SK-N-MC (cell line): ENCODE measurements at regions not wholly inside any gene's neighbourhood (a gene's known extent, or its start where the extent isn't known, plus 50 kb on each side); places are given as distances from the start of the nearest gene placed in this dataset.
A peak's percentile ranks its signal among the peaks of the same experiment; 100 is the strongest.

ENCODE experiments used
- DNase-seq: peaks from one replicate; pipeline ENCODE4 v3.0.0-alpha.2; 2011; ENCODE audit warnings: low read depth, low spot score
- H3K27ac ChIP-seq: fragments of 200-600 bp; sonication (generic); 2 replicates; pipeline ENCODE4 v1.5.1; 2016; ENCODE audit warnings: mixed run types
- H3K36me3 ChIP-seq: fragments of 200-600 bp; sonication (generic); 2 replicates; pipeline ENCODE4 v1.6.1; 2017; ENCODE audit warnings: antibody characterized with exemption, low read length, mixed read lengths; ENCODE audit not compliant: insufficient read depth
- H3K4me3 ChIP-seq: fragments of 200-600 bp; sonication (generic); 2 replicates; pipeline ENCODE4 v1.5.1; 2016
- H3K9ac ChIP-seq: fragments of 200-600 bp; sonication (generic); 2 replicates; pipeline ENCODE4 v1.8.0; 2017; ENCODE audit warnings: mixed run types, mixed read lengths; ENCODE audit not compliant: insufficient read length
- H3K9me3 ChIP-seq: fragments of 200-600 bp; sonication (generic); 2 replicates; pipeline ENCODE4 v1.6.1; 2017; ENCODE audit warnings: low read depth, mild to moderate bottlenecking, antibody characterized with exemption, low read length, moderate library complexity, mixed read lengths
- EZH2 ChIP-seq: fragments of 200-600 bp; sonication (generic); IDR thresholded peaks from one replicate; pipeline ENCODE4 v1.6.1; 2017; ENCODE audit warnings: antibody characterized with exemption
- FOXP2 ChIP-seq: optimal IDR thresholded peaks from 2 replicates; pipeline ENCODE3; 2011; ENCODE audit warnings: mild to moderate bottlenecking, moderate library complexity; ENCODE audit not compliant: insufficient read depth; ENCODE audit errors: extremely low read length, control extremely low read depth
- POLR2AphosphoS5 ChIP-seq: IDR thresholded peaks from 2 replicates; pipeline ENCODE4 v1.6.1; 2012; ENCODE audit warnings: mild to moderate bottlenecking, low read depth, low read length, borderline replicate concordance

GRCh38 chr5:54754878-54755277, 230.5 kb downstream of the ESM1 start:
- H3K27ac ChIP-seq = no peak overlapping the region
- TF ChIP-seq FOXP2 (no peak), POLR2AphosphoS5 (no peak), EZH2 (no peak)
- no peaks in the 10 kb centered on the region for H3K9me3 ChIP-seq
- DNase-seq = no peak
- no peaks in the 10 kb centered on the region for H3K36me3 ChIP-seq
- no peak overlapping the region for H3K4me3 ChIP-seq
- H3K9ac ChIP-seq = no peak overlapping the region

GRCh38 chr5:54754420-54754819, 231.0 kb downstream of the ESM1 start:
- Histone ChIP-seq H3K36me3 (no peaks in the 10 kb centered on the region), H3K9ac (no peak overlapping the region), H3K9me3 (no peaks in the 10 kb centered on the region), H3K27ac (no peak overlapping the region), H3K4me3 (no peak overlapping the region)
- TF ChIP-seq POLR2AphosphoS5 (no peak), FOXP2 (no peak), EZH2 (no peak)
- no peak for DNase-seq

GRCh38 chr5:54753753-54754152, 231.6 kb downstream of the ESM1 start:
- H3K4me3 ChIP-seq = no peak overlapping the region
- no peaks in the 10 kb centered on the region for H3K9me3 ChIP-seq
- no peak overlapping the region for H3K9ac ChIP-seq
- TF ChIP-seq POLR2AphosphoS5 (no peak), EZH2 (no peak), FOXP2 (no peak)
- no peak for DNase-seq
- H3K27ac ChIP-seq = no peak overlapping the region
- H3K36me3 ChIP-seq = no peaks in the 10 kb centered on the region

GRCh38 chr5:54753034-54753433, 232.4 kb downstream of the ESM1 start:
- Histone ChIP-seq H3K9me3 (no peaks in the 10 kb centered on the region), H3K4me3 (no peak overlapping the region), H3K27ac (no peak overlapping the region), H3K9ac (no peak overlapping the region), H3K36me3 (no peaks in the 10 kb centered on the region)
- TF ChIP-seq EZH2 (no peak), FOXP2 (no peak), POLR2AphosphoS5 (no peak)
- DNase-seq = no peak

- H3K36me3 ChIP-seq = no peaks in the 10 kb centered on the region
- H3K9me3 ChIP-seq = no peaks in the 10 kb centered on the region
- no peak overlapping the region for H3K4me3 ChIP-seq
- no peak for DNase-seq
- no peak overlapping the region for H3K9ac ChIP-seq
- TF ChIP-seq EZH2 (no peak), POLR2AphosphoS5 (no peak), FOXP2 (no peak)
- H3K27ac ChIP-seq = no peak overlapping the region
These were observed 231.0 kb downstream of the SNX18 start for GRCh38 chr5:54748527-54748926.

GRCh38 chr5:54746777-54747398, 229.3 kb downstream of the SNX18 start:
- H3K36me3 ChIP-seq = no peaks in the 10 kb centered on the region
- H3K9me3 ChIP-seq = no peaks in the 10 kb centered on the region
- H3K27ac ChIP-seq = no peak overlapping the region
- TF ChIP-seq FOXP2 = no peak
- TF ChIP-seq EZH2 = no peak
- no peak for TF ChIP-seq POLR2AphosphoS5
- H3K4me3 ChIP-seq = no peak overlapping the region
- no peak for DNase-seq
- no peak overlapping the region for H3K9ac ChIP-seq

GRCh38 chr5:54746346-54746745, 228.8 kb downstream of the SNX18 start:
- H3K9ac ChIP-seq = no peak overlapping the region
- TF ChIP-seq POLR2AphosphoS5 (no peak), EZH2 (no peak), FOXP2 (no peak)
- no peaks in the 10 kb centered on the region for H3K36me3 ChIP-seq
- H3K27ac ChIP-seq = peak overlapping the region; percentile 100
- no peak for DNase-seq
- H3K9me3 ChIP-seq = no peaks in the 10 kb centered on the region
- no peak overlapping the region for H3K4me3 ChIP-seq

- TF ChIP-seq FOXP2 = no peak
- no peak for TF ChIP-seq EZH2
- no peak for TF ChIP-seq POLR2AphosphoS5
- H3K9ac ChIP-seq = no peak overlapping the region
- no peak overlapping the region for H3K4me3 ChIP-seq
- no peaks in the 10 kb centered on the region for H3K36me3 ChIP-seq
- H3K27ac ChIP-seq = peak overlapping the region; percentile 100
- no peaks in the 10 kb centered on the region for H3K9me3 ChIP-seq
- DNase-seq = no peak
These were observed 228.0 kb downstream of the SNX18 start for GRCh38 chr5:54745599-54745998.
